GM12891 (cell line): ENCODE measurements at regions not wholly inside any gene's neighbourhood (a gene's known extent, or its start where the extent isn't known, plus 50 kb on each side); places are given as distances from the start of the nearest gene placed in this dataset.

Experiments
- DNase-seq: peaks from one replicate; pipeline ENCODE4 v3.0.0; 2011; ENCODE audit warnings: low spot score; ENCODE audit not compliant: insufficient read length
- FAIRE-seq: peaks from 2 replicates; lab custom pipeline; 2011; peaks lifted over from hg19 to GRCh38; lab: Jason Lieb, UNC
- PAX5 ChIP-seq: IDR thresholded peaks from 2 replicates; pipeline ENCODE4 v1.6.1; 2011; ENCODE audit warnings: low read length, moderate library complexity, mild to moderate bottlenecking; ENCODE audit not compliant: insufficient read depth, severe bottlenecking
- POLR2A ChIP-seq: IDR thresholded peaks from 2 replicates; pipeline ENCODE4 v1.6.1; 2011; ENCODE audit warnings: low read depth, low read length, control low read depth
- POLR2AphosphoS5 ChIP-seq: IDR thresholded peaks from 2 replicates; pipeline ENCODE4 v1.6.1; 2011; ENCODE audit warnings: low read depth, low read length, control low read depth
- POU2F2 ChIP-seq: IDR thresholded peaks from 2 replicates; pipeline ENCODE4 v1.6.1; 2011; ENCODE audit warnings: low read depth, mild to moderate bottlenecking, control low read depth, low read length, moderate library complexity
- SPI1 ChIP-seq: IDR thresholded peaks from 2 replicates; pipeline ENCODE4 v1.6.1; 2011; ENCODE audit warnings: low read depth, low read length, control low read depth
- TAF1 ChIP-seq: IDR thresholded peaks from 2 replicates; pipeline ENCODE4 v1.6.1; 2011; ENCODE audit warnings: low read depth, low read length, control low read depth

GRCh38 chr2:106280722-106281446, 86.8 kb upstream of the UXS1 start:
- FAIRE-seq: no peak
- TF ChIP-seq PAX5: no peak
- TF ChIP-seq POU2F2: no peak
- no peak for TF ChIP-seq POLR2A
- TF ChIP-seq TAF1: no peak
- TF ChIP-seq POLR2AphosphoS5: no peak
- no peak for TF ChIP-seq SPI1
- no peak for DNase-seq

GRCh38 chr2:106280224-106280623, 86.1 kb upstream of the UXS1 start:
- TF ChIP-seq POU2F2: no peak
- TF ChIP-seq TAF1: no peak
- no peak for TF ChIP-seq PAX5
- TF ChIP-seq SPI1: no peak
- no peak for TF ChIP-seq POLR2AphosphoS5
- no peak for TF ChIP-seq POLR2A
- FAIRE-seq (no peak), DNase-seq (no peak)

GRCh38 chr2:106278112-106278876, 84.2 kb upstream of the UXS1 start:
- no peak for TF ChIP-seq TAF1
- TF ChIP-seq POLR2A: no peak
- no peak for TF ChIP-seq SPI1
- no peak for TF ChIP-seq PAX5
- TF ChIP-seq POLR2AphosphoS5: no peak
- TF ChIP-seq POU2F2: no peak
- DNase-seq (no peak), FAIRE-seq (no peak)

GRCh38 chr2:106277426-106277825, 83.3 kb upstream of the UXS1 start:
- TF ChIP-seq SPI1 (no peak), POLR2A (no peak), POLR2AphosphoS5 (no peak), TAF1 (no peak), PAX5 (no peak), POU2F2 (no peak)
- FAIRE-seq: no peak
- no peak for DNase-seq

- TF ChIP-seq POLR2AphosphoS5 (no peak), SPI1 (no peak), PAX5 (no peak), POLR2A (no peak), POU2F2 (no peak), TAF1 (no peak)
- no peak for DNase-seq
- no peak for FAIRE-seq
Measured at GRCh38 chr2:106275971-106276370, 81.9 kb upstream of the UXS1 start.

GRCh38 chr2:106274668-106275067, 80.6 kb upstream of the UXS1 start:
- TF ChIP-seq POLR2A (no peak), SPI1 (no peak), TAF1 (no peak), POU2F2 (no peak), POLR2AphosphoS5 (no peak), PAX5 (no peak)
- FAIRE-seq (no peak), DNase-seq (no peak)

GRCh38 chr2:106272216-106272807, 78.2 kb upstream of the UXS1 start:
- no peak for DNase-seq
- TF ChIP-seq POU2F2: no peak
- no peak for TF ChIP-seq POLR2AphosphoS5
- TF ChIP-seq TAF1: no peak
- TF ChIP-seq POLR2A: no peak
- no peak for TF ChIP-seq PAX5
- TF ChIP-seq SPI1: no peak
- no peak for FAIRE-seq

GRCh38 chr2:106270471-106270891, 76.4 kb upstream of the UXS1 start:
- no peak for TF ChIP-seq PAX5
- TF ChIP-seq POLR2A: no peak
- TF ChIP-seq TAF1: no peak
- TF ChIP-seq POU2F2: no peak
- DNase-seq (no peak), FAIRE-seq (no peak)

- FAIRE-seq (no peak), DNase-seq (peak; percentile 25)
- TF ChIP-seq POLR2A (no peak), TAF1 (no peak), POU2F2 (no peak), SPI1 (no peak), PAX5 (no peak), POLR2AphosphoS5 (no peak)
Measured at GRCh38 chr2:106269591-106270291, 75.6 kb upstream of the UXS1 start.
